ENCODE measurements at regions not wholly inside any gene's neighbourhood (a gene's known extent, or its start where the extent isn't known, plus 50 kb on each side); places are given as distances from the start of the nearest gene placed in this dataset.

DNA sequence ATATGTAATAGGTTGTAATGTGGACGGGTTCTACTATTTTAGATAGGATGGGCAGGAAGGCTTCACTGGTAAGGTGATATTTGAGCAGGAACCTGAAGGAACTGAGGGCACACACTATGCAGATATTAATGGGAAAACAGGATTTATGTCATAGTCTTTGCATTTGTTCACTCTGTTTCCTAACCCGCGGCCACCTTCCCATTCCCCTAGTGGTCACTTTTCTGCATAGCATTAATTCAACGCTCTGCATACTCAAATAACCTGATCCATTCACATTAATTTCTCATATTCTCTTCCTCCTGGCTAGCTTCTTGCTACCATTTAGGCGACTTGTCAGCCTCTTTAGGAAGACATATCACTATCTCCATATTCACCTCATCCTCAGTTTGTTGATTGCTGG, 61.5 kb downstream of the GSPT2 start:
- TF ChIP-seq, protein P1, sequence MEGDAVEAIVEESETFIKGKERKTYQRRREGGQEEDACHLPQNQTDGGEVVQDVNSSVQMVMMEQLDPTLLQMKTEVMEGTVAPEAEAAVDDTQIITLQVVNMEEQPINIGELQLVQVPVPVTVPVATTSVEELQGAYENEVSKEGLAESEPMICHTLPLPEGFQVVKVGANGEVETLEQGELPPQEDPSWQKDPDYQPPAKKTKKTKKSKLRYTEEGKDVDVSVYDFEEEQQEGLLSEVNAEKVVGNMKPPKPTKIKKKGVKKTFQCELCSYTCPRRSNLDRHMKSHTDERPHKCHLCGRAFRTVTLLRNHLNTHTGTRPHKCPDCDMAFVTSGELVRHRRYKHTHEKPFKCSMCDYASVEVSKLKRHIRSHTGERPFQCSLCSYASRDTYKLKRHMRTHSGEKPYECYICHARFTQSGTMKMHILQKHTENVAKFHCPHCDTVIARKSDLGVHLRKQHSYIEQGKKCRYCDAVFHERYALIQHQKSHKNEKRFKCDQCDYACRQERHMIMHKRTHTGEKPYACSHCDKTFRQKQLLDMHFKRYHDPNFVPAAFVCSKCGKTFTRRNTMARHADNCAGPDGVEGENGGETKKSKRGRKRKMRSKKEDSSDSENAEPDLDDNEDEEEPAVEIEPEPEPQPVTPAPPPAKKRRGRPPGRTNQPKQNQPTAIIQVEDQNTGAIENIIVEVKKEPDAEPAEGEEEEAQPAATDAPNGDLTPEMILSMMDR (conservative IDR thresholded peaks at IDR 0.05) = 0 out of 2 replicates have a peak, but pooled peaks have one; percentile 16
- no peak for TF ChIP-seq EZH2 (IDR thresholded peaks at IDR 0.05; ENCODE audit: low read depth)

All from PC-9 (cell line).